ENCODE measurements at regions not wholly inside any gene's neighbourhood (a gene's known extent, or its start where the extent isn't known, plus 50 kb on each side); places are given as distances from the start of the nearest gene placed in this dataset.

DNA sequence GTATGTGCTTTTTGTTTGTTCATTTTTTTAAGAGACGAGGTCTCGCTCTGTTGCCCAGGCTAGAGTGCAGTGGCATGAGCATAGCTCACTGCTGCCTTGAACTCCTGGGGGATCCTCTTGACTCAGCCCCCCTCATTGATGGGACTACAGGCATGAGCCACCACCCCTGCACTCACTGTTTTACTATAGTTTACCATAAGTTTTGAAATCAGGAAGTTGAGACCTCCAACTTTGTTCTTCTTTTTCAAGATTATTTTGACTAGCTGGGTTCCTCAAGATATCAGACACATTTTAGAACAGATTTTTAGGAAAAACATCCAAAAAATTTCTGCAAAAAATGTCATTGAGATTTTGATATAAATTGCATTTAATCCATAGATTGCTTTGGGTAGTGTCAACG lies 120.4 kb upstream of the FGGY start:
- H3K27me3 ChIP-seq (ENCODE audit: insufficient read depth, poor library complexity, severe bottlenecking) = no peaks in the 10 kb centered on the region
- no peak overlapping the region for H3K27ac ChIP-seq (replicated peaks)
- no peak for DNase-seq (ENCODE audit: low read depth in 1 of 2, low spot score in 1 of 2)
- no peak overlapping the region for H3K4me3 ChIP-seq (replicated peaks; ENCODE audit: insufficient read depth, low read length)
- TF ChIP-seq, protein P1, sequence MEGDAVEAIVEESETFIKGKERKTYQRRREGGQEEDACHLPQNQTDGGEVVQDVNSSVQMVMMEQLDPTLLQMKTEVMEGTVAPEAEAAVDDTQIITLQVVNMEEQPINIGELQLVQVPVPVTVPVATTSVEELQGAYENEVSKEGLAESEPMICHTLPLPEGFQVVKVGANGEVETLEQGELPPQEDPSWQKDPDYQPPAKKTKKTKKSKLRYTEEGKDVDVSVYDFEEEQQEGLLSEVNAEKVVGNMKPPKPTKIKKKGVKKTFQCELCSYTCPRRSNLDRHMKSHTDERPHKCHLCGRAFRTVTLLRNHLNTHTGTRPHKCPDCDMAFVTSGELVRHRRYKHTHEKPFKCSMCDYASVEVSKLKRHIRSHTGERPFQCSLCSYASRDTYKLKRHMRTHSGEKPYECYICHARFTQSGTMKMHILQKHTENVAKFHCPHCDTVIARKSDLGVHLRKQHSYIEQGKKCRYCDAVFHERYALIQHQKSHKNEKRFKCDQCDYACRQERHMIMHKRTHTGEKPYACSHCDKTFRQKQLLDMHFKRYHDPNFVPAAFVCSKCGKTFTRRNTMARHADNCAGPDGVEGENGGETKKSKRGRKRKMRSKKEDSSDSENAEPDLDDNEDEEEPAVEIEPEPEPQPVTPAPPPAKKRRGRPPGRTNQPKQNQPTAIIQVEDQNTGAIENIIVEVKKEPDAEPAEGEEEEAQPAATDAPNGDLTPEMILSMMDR (IDR thresholded peaks at IDR 0.05; ENCODE audit: insufficient read depth, low read length) = no peak
- TF ChIP-seq SPI1 (IDR thresholded peaks at IDR 0.05; ENCODE audit: borderline replicate concordance, low read depth) (no peak), POLR2AphosphoS5 (IDR thresholded peaks at IDR 0.05; ENCODE audit: low read depth) (no peak), GABPA (IDR thresholded peaks at IDR 0.05; ENCODE audit: low read depth) (no peak)
- TF ChIP-seq, protein P2, sequence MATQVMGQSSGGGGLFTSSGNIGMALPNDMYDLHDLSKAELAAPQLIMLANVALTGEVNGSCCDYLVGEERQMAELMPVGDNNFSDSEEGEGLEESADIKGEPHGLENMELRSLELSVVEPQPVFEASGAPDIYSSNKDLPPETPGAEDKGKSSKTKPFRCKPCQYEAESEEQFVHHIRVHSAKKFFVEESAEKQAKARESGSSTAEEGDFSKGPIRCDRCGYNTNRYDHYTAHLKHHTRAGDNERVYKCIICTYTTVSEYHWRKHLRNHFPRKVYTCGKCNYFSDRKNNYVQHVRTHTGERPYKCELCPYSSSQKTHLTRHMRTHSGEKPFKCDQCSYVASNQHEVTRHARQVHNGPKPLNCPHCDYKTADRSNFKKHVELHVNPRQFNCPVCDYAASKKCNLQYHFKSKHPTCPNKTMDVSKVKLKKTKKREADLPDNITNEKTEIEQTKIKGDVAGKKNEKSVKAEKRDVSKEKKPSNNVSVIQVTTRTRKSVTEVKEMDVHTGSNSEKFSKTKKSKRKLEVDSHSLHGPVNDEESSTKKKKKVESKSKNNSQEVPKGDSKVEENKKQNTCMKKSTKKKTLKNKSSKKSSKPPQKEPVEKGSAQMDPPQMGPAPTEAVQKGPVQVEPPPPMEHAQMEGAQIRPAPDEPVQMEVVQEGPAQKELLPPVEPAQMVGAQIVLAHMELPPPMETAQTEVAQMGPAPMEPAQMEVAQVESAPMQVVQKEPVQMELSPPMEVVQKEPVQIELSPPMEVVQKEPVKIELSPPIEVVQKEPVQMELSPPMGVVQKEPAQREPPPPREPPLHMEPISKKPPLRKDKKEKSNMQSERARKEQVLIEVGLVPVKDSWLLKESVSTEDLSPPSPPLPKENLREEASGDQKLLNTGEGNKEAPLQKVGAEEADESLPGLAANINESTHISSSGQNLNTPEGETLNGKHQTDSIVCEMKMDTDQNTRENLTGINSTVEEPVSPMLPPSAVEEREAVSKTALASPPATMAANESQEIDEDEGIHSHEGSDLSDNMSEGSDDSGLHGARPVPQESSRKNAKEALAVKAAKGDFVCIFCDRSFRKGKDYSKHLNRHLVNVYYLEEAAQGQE (IDR thresholded peaks at IDR 0.05; ENCODE audit: insufficient replicate concordance, low read depth) = no peak

DNA sequence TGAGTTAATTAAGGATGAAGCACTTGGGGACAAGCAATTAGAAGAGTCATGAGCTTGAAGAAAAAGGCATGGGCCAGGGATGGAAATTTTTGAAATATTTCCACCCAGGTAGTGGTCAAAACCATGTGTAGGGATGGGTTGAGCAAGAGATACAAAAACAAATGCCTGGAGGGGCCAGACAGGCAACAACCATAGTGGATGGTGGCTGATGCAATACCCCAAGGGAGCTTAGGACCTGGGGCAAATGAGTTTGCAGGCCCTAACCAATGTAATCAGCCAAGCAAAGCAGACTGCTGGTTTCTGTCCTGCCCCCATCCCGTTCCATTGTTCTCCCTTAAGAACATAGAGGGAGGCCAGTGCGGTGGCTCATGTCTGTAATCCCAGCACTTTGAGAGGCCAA lies 119.1 kb upstream of the FGGY start:
- TF ChIP-seq, protein P2 (IDR thresholded peaks at IDR 0.05; ENCODE audit: insufficient replicate concordance, low read depth) = no peak
- TF ChIP-seq POLR2AphosphoS5 (IDR thresholded peaks at IDR 0.05; ENCODE audit: low read depth) (no peak), GABPA (IDR thresholded peaks at IDR 0.05; ENCODE audit: low read depth) (no peak), SPI1 (IDR thresholded peaks at IDR 0.05; ENCODE audit: borderline replicate concordance, low read depth) (no peak)
- TF ChIP-seq, protein P1 (IDR thresholded peaks at IDR 0.05; ENCODE audit: insufficient read depth, low read length) = no peak
- Histone ChIP-seq H3K4me3 (replicated peaks; ENCODE audit: insufficient read depth, low read length) (no peak overlapping the region), H3K27me3 (ENCODE audit: insufficient read depth, poor library complexity, severe bottlenecking) (no peaks in the 10 kb centered on the region), H3K27ac (replicated peaks) (no peak overlapping the region)
- DNase-seq (ENCODE audit: low read depth in 1 of 2, low spot score in 1 of 2) = peak in 1 of 2 experiments; percentile 9

DNA sequence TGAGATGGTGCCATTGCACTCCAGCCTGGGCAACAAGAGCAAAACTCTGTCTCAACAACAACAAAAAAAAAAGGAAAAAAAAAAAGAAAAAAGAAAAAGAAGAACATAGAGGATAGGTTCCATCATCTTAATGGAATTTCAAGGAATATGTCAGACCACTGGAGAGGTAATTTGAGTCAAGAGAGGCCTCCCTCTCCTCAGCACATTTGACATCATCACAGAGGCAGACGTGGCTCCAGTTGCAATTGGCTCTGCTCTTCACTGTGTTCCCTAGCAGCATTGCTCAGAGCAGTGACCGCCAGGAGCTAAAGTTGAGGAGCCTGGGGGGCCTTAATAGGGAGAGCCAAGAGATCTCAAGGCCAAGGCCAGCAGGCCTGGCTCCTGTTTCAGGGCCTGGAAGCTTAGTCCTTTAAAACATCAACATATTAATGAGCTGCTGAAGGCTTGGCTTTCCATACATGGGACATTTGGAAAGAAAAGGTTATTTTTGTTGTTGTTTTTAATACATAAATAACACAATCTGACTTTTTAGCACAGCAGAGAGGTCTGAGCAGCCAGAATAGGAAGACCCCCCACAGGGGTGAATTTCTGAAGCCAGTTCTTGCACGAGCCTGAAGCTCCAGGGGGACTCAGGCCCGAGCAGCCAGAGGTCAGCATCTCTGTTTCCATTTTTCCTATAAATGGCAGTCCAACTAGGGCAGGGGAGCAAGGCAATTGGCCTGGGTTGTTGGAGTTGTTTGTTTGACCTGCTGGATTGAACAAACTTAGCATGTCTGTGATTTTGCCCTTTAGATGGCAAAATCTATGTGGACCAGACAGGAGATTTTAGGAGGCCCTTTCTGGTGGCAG lies 118.3 kb upstream of the FGGY start:
- Histone ChIP-seq H3K4me3 (replicated peaks; ENCODE audit: insufficient read depth, low read length) (no peak overlapping the region), H3K27me3 (ENCODE audit: insufficient read depth, poor library complexity, severe bottlenecking) (no peaks in the 10 kb centered on the region), H3K27ac (replicated peaks) (no peak overlapping the region)
- TF ChIP-seq SPI1 (IDR thresholded peaks at IDR 0.05; ENCODE audit: borderline replicate concordance, low read depth) (no peak), GABPA (IDR thresholded peaks at IDR 0.05; ENCODE audit: low read depth) (no peak), POLR2AphosphoS5 (IDR thresholded peaks at IDR 0.05; ENCODE audit: low read depth) (no peak)
- TF ChIP-seq, protein P1 (IDR thresholded peaks at IDR 0.05; ENCODE audit: insufficient read depth, low read length) = no peak
- TF ChIP-seq, protein P2 (IDR thresholded peaks at IDR 0.05; ENCODE audit: insufficient replicate concordance, low read depth) = no peak
- DNase-seq (ENCODE audit: low read depth in 1 of 2, low spot score in 1 of 2) = no peak

Data from HL-60 (cell line).